GM12891 (cell line): ENCODE measurements at regions not wholly inside any gene's neighbourhood (a gene's known extent, or its start where the extent isn't known, plus 50 kb on each side); places are given as distances from the start of the nearest gene placed in this dataset.

Experiments used
- PAX5 ChIP-seq: IDR thresholded peaks from 2 replicates; pipeline ENCODE4 v1.6.1; 2011; ENCODE audit warnings: low read length, moderate library complexity, mild to moderate bottlenecking; ENCODE audit not compliant: insufficient read depth, severe bottlenecking
- POLR2A ChIP-seq: IDR thresholded peaks from 2 replicates; pipeline ENCODE4 v1.6.1; 2011; ENCODE audit warnings: low read depth, low read length, control low read depth
- POLR2AphosphoS5 ChIP-seq: IDR thresholded peaks from 2 replicates; pipeline ENCODE4 v1.6.1; 2011; ENCODE audit warnings: low read depth, low read length, control low read depth
- POU2F2 ChIP-seq: IDR thresholded peaks from 2 replicates; pipeline ENCODE4 v1.6.1; 2011; ENCODE audit warnings: low read depth, mild to moderate bottlenecking, control low read depth, low read length, moderate library complexity
- TAF1 ChIP-seq: IDR thresholded peaks from 2 replicates; pipeline ENCODE4 v1.6.1; 2011; ENCODE audit warnings: low read depth, low read length, control low read depth

DNA sequence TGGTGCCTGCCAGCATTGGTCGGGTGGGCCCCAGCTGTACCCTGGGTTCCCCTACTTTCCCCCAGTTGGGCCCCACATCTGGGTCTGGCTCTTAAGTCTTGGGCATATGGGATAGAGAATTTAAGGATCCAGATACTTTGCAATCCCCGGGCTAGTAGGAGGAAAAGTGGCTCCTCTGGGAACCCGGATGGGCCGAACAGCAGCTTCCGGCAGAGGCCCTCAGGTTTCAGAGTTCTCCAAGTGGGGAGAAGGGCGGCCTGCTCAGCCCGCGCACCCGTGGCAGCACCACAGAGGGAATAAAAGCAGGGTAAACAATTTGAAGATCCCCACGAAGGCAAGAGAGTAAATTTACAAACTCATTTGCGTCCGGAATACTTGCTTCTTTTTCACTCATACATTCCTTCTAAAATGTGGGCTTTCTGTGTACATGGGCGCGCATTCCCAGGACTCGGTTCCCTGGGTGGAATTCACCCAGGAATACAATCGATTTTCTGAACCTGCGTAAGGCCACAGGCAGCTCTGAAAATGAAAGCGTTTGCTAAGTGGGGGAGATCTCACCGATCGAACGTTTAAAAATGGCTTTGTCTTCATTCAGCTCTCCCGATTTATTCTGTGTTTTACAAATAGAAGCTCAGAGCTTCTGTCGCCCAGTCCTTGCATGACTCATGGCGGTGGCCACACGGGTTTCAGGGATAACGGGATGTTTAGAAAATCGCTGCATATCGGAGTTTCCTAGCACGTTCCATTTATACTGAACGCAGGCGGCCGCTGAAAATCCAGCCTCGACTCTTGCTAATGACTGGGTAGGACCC, 74.0 kb upstream of the POLG start:
- TF ChIP-seq TAF1: no peak
- no peak for TF ChIP-seq PAX5
- TF ChIP-seq POLR2AphosphoS5: no peak
- no peak for TF ChIP-seq POLR2A
- TF ChIP-seq POU2F2: no peak
